SK-N-SH (cell line): ENCODE measurements at regions not wholly inside any gene's neighbourhood (a gene's known extent, or its start where the extent isn't known, plus 50 kb on each side); places are given as distances from the start of the nearest gene placed in this dataset.

Experiments
- CTCF ChIA-PET: fragments of 300-600, 350-600 bp; formaldehyde crosslinking; extraction: SDS; loops from one replicate; lab custom pipeline; 2021; lab: Yijun Ruan, JAX
- POLR2A ChIA-PET: fragments of 350-600 bp; sonication (Branson Sonifier 250); formaldehyde crosslinking; extraction: SDS; loops from one replicate; lab custom pipeline; 2020; ENCODE audit warnings: antibody characterized with exemption, inconsistent platforms; lab: Yijun Ruan, JAX
- DNase-seq: peaks from one replicate; pipeline ENCODE4 v3.0.0; 2012
- H2AFZ ChIP-seq: fragments of 200-600 bp; sonication (generic); 2 replicates; pipeline ENCODE4 v1.8.1; 2016; ENCODE audit warnings: antibody characterized with exemption, mild to moderate bottlenecking, low read depth
- H3F3A ChIP-seq: fragments of 200-600 bp; sonication (generic); replicated peaks from 2 replicates; pipeline ENCODE3; 2016; ENCODE audit warnings: antibody characterized with exemption, mild to moderate bottlenecking; ENCODE audit not compliant: insufficient read depth
- H3K27ac ChIP-seq, 2 experiments: fragments of 200-500 bp in 1 of 2; fragments of 200-600 bp in 1 of 2; sonication (Bioruptor generic) in 1 of 2; sonication (generic), shearing (Covaris generic) in 1 of 2; 2 replicates each; pipeline versions ENCODE4 v1.5.1 to v1.6.1; 2014 to 2016; ENCODE audit warnings: low read depth in 2 of 2, inconsistent platforms in 1 of 2, low read length in 1 of 2, mild to moderate bottlenecking in 1 of 2, mixed read lengths in 1 of 2
- H3K27me3 ChIP-seq: fragments of 200-600 bp; sonication (generic), shearing (Covaris generic); 2 replicates; pipeline ENCODE4 v1.6.1; 2016; ENCODE audit warnings: mixed run types; ENCODE audit not compliant: insufficient read depth
- H3K36me3 ChIP-seq, 2 experiments: fragments of 200-500 bp in 1 of 2; fragments of 200-600 bp in 1 of 2; sonication (Bioruptor generic) in 1 of 2; sonication (generic) in 1 of 2; replicated peaks in 1 of 2; 2 replicates each; pipeline versions ENCODE3 to v1.5.1; 2014 to 2016; ENCODE audit warnings: low read length in 1 of 2, mild to moderate bottlenecking in 1 of 2; ENCODE audit not compliant: insufficient read depth in 2 of 2, control insufficient read depth in 1 of 2
- H3K4me1 ChIP-seq, 2 experiments: fragments of 200-500 bp in 1 of 2; fragments of 200-600 bp in 1 of 2; sonication (Bioruptor generic) in 1 of 2; sonication (generic), shearing (Covaris generic) in 1 of 2; 2 replicates each; pipeline versions ENCODE4 v1.5.1 to v1.6.1; 2014 to 2016; ENCODE audit warnings: low read depth in 1 of 2, low read length in 1 of 2, mixed run types in 1 of 2; ENCODE audit not compliant: insufficient read depth in 2 of 2, control insufficient read depth in 1 of 2
- H3K4me2 ChIP-seq: fragments of 200-600 bp; sonication (generic), shearing (Covaris generic); 2 replicates; pipeline ENCODE4 v1.6.1; 2017; ENCODE audit warnings: mixed run types
- H3K4me3 ChIP-seq, 2 experiments: fragments of 200-500 bp in 1 of 2; fragments of 200-600 bp in 1 of 2; sonication (Bioruptor generic) in 1 of 2; sonication (generic), shearing (Covaris generic) in 1 of 2; 2 replicates each; pipeline versions ENCODE4 v1.5.1 to v1.8.1; 2014 to 2016; ENCODE audit warnings: low read depth in 2 of 2, inconsistent platforms in 1 of 2, low read length in 1 of 2, mild to moderate bottlenecking in 1 of 2, mixed read lengths in 1 of 2, moderate library complexity in 1 of 2
- H3K79me2 ChIP-seq: fragments of 200-600 bp; sonication (generic); 2 replicates; pipeline ENCODE4 v1.8.1; 2017; ENCODE audit warnings: mild to moderate bottlenecking; ENCODE audit not compliant: insufficient read depth
- H3K9ac ChIP-seq: fragments of 200-600 bp; sonication (generic); 2 replicates; pipeline ENCODE4 v1.6.1; 2017; ENCODE audit warnings: mixed run types
- H3K9me2 ChIP-seq: fragments of 200-600 bp; sonication (generic); 2 replicates; pipeline ENCODE4 v1.6.1; 2017; ENCODE audit warnings: mixed run types
- H3K9me3 ChIP-seq: fragments of 200-600 bp; sonication (generic); 2 replicates; pipeline ENCODE4 v1.6.1; 2017; ENCODE audit warnings: mixed run types, mild to moderate bottlenecking, moderate library complexity
- H4K20me1 ChIP-seq: fragments of 200-600 bp; sonication (generic); 2 replicates; pipeline ENCODE4 v1.6.1; 2017; ENCODE audit warnings: mild to moderate bottlenecking, mixed run types; ENCODE audit not compliant: insufficient read depth
- CHD2 ChIP-seq: fragments of 150-350 bp; IDR thresholded peaks from 2 replicates; pipeline ENCODE4 v1.6.1; 2018; ENCODE audit warnings: low read length; ENCODE audit not compliant: partially characterized antibody
- FOXJ3 ChIP-seq: sonication (generic); formaldehyde crosslinking; IDR thresholded peaks from 2 replicates; pipeline ENCODE4 v1.5.1; 2020; ENCODE audit warnings: mild to moderate bottlenecking, missing genetic modification reagents
- FOXM1 ChIP-seq: IDR thresholded peaks from 2 replicates; pipeline ENCODE4 v1.4.0; 2012; ENCODE audit warnings: low read depth, mild to moderate bottlenecking
- GATA2 ChIP-seq: sonication (generic); formaldehyde crosslinking; IDR thresholded peaks from 2 replicates; pipeline ENCODE4 v1.5.0; 2020; ENCODE audit warnings: mild to moderate bottlenecking, missing genetic modification reagents
- JUND ChIP-seq: IDR thresholded peaks from 2 replicates; pipeline ENCODE4 v1.4.0; 2012
- MEF2A ChIP-seq: IDR thresholded peaks from 2 replicates; pipeline ENCODE4 v1.4.0; 2012; ENCODE audit warnings: low read depth, borderline replicate concordance
- NFIC ChIP-seq: IDR thresholded peaks from 2 replicates; pipeline ENCODE4 v1.4.0; 2012; ENCODE audit warnings: borderline replicate concordance
- RAD21 ChIP-seq: IDR thresholded peaks from 2 replicates; pipeline ENCODE4 v1.6.1; 2012; ENCODE audit warnings: mild to moderate bottlenecking, low read length
- RFX5 ChIP-seq: IDR thresholded peaks from 2 replicates; pipeline ENCODE4 v1.6.1; 2012; ENCODE audit warnings: mild to moderate bottlenecking, improper control_type of control experiment, low read length
- SIN3A ChIP-seq: IDR thresholded peaks from 2 replicates; pipeline ENCODE4 v1.6.1; 2012; ENCODE audit warnings: low read depth, mild to moderate bottlenecking, low read length, moderate library complexity, borderline replicate concordance
- SMC3 ChIP-seq: IDR thresholded peaks from 2 replicates; pipeline ENCODE4 v1.6.1; 2012; ENCODE audit warnings: low read depth, low read length, improper control_type of control experiment
- USF2 ChIP-seq: fragments of 150-350 bp; IDR thresholded peaks from 2 replicates; pipeline ENCODE4 v1.6.1; 2017; ENCODE audit warnings: antibody characterized with exemption, low read length, low read depth, borderline replicate concordance
- ZBTB33 ChIP-seq: IDR thresholded peaks from 2 replicates; pipeline ENCODE4 v1.4.0; 2012; ENCODE audit warnings: low read depth, borderline replicate concordance
- WGBS: methylation state at CpG from one replicate; pipeline ENCODE4 v1.1.6; 2017; ENCODE audit warnings: low lambda C conversion rate; 5-methylcytosine and 5-hydroxymethylcytosine counted together
- TF ChIP-seq, protein P1 (sequence below): IDR thresholded peaks from 2 replicates; pipeline ENCODE4 v1.6.1; 2012; ENCODE audit warnings: mild to moderate bottlenecking, low read depth, low read length, moderate library complexity

DNA sequence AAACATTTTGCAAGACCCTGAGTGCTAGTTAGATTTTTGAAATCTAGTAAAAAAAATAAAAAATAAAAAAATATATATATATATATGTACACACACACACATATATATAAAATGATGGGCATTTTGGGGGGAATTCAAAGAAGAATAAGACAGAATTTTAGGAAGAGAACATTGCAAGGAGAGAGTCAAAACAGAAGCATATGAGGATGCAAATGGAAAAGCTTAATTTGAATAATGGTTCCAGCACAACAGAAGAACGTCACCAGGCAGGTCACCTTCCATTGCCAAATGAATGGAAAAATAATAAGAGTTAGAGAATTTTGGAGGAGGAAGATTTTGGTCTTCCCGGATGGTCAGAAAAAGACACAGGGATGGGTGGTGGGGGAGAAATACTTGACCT, 1097.2 kb downstream of the BCL11A start:
- Histone ChIP-seq H3K27ac (no peak overlapping the region), H3K9ac (no peak overlapping the region), H2AFZ (no peak overlapping the region), H3K4me3 (no peak overlapping the region), H3K9me3 (no peaks in the 10 kb centered on the region), H3K4me2 (no peak overlapping the region), H4K20me1 (no peaks in the 10 kb centered on the region), H3K79me2 (no peaks in the 10 kb centered on the region), H3K9me2 (no peaks in the 10 kb centered on the region), H3F3A (no peaks in the 10 kb centered on the region), H3K4me1 (no peaks in the 10 kb centered on the region), H3K36me3 (no peaks in the 10 kb centered on the region), H3K27me3 (no peaks in the 10 kb centered on the region)
- CTCF ChIA-PET = interaction anchor here (1.0 kb wide), 1 partner anchor 11 kb away, joined by 3 read pairs; no protein-coding TSS in a partner anchor
- POLR2A ChIA-PET = no interaction called here
- no peak for TF ChIP-seq SIN3A
- no peak for TF ChIP-seq ZBTB33
- no peak for TF ChIP-seq RAD21
- no peak for TF ChIP-seq USF2
- no peak for TF ChIP-seq NFIC
- TF ChIP-seq, protein P1, sequence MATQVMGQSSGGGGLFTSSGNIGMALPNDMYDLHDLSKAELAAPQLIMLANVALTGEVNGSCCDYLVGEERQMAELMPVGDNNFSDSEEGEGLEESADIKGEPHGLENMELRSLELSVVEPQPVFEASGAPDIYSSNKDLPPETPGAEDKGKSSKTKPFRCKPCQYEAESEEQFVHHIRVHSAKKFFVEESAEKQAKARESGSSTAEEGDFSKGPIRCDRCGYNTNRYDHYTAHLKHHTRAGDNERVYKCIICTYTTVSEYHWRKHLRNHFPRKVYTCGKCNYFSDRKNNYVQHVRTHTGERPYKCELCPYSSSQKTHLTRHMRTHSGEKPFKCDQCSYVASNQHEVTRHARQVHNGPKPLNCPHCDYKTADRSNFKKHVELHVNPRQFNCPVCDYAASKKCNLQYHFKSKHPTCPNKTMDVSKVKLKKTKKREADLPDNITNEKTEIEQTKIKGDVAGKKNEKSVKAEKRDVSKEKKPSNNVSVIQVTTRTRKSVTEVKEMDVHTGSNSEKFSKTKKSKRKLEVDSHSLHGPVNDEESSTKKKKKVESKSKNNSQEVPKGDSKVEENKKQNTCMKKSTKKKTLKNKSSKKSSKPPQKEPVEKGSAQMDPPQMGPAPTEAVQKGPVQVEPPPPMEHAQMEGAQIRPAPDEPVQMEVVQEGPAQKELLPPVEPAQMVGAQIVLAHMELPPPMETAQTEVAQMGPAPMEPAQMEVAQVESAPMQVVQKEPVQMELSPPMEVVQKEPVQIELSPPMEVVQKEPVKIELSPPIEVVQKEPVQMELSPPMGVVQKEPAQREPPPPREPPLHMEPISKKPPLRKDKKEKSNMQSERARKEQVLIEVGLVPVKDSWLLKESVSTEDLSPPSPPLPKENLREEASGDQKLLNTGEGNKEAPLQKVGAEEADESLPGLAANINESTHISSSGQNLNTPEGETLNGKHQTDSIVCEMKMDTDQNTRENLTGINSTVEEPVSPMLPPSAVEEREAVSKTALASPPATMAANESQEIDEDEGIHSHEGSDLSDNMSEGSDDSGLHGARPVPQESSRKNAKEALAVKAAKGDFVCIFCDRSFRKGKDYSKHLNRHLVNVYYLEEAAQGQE = no peak
- TF ChIP-seq GATA2 (CRISPR knock-in tag) = no peak
- TF ChIP-seq FOXJ3 (CRISPR knock-in tag) = no peak
- no peak for TF ChIP-seq MEF2A
- TF ChIP-seq CHD2 = no peak
- no peak for TF ChIP-seq JUND
- no peak for TF ChIP-seq RFX5
- TF ChIP-seq SMC3 = no peak
- no peak for TF ChIP-seq FOXM1
- WGBS = 21% methylated on average over 2 of the region's 2 CpGs
- DNase-seq = no peak
